Mucosa of descending colon (tissue), 3 donors: ENCODE measurements at regions not wholly inside any gene's neighbourhood (a gene's known extent, or its start where the extent isn't known, plus 50 kb on each side); places are given as distances from the start of the nearest gene placed in this dataset.

Experiments used
- ATAC-seq: fragments of 200-7000 bp; cut with Tn5 transposase; one replicate; pipeline ENCODE4 v1.9.1; 2020; ENCODE audit warnings: mild to moderate bottlenecking, moderate library complexity
- DNase-seq, 3 donors: peaks; one replicate each; pipeline ENCODE4 v3.0.0-alpha.2; 2020
- H3K36me3 ChIP-seq: fragments of 200-600 bp; one replicate; pipeline ENCODE4 v1.8.0; 2021; ENCODE audit warnings: low read depth, mild to moderate bottlenecking
- H3K4me1 ChIP-seq: fragments of 200-600 bp; one replicate; pipeline ENCODE4 v1.8.0; 2021; ENCODE audit warnings: low read depth, mild to moderate bottlenecking
- H3K4me3 ChIP-seq: fragments of 200-600 bp; one replicate; pipeline ENCODE4 v1.8.0; 2021; ENCODE audit warnings: mild to moderate bottlenecking
- H3K9me3 ChIP-seq: fragments of 200-600 bp; one replicate; pipeline ENCODE4 v1.8.0; 2021; ENCODE audit warnings: mild to moderate bottlenecking
- intact Hi-C, 2 donors: fragments of 100-400 bp; cut with DNase I in 1 of 2; cut with micrococcal nuclease in 1 of 2; formaldehyde crosslinking; loops; one replicate each; pipeline versions ENCODE4 v1.11.0 to v1.11.1; 2022; cut with DNase I, micrococcal nuclease
- TF ChIP-seq, protein P1 (sequence below): fragments of 200-600 bp; IDR thresholded peaks from one replicate; pipeline ENCODE4 v1.8.0; 2022; ENCODE audit warnings: antibody characterized with exemption, mild to moderate bottlenecking
- donor health status: DM: no; HTN: no; CAD: no; lungs with moderate emphysema.
- donor health status: DM: no; HTN: no; CAD: no.
- donor health status: DM: no; HTN: yes; CAD: no.

GRCh38 chr5:13427827-13428557 lies 516.5 kb downstream of the DNAH5 start:
- Histone ChIP-seq H3K36me3 (no peaks in the 10 kb centered on the region), H3K9me3 (no peaks in the 10 kb centered on the region), H3K4me3 (no peak overlapping the region), H3K4me1 (no peaks in the 10 kb centered on the region)
- DNase-seq, result no peak
- TF ChIP-seq, protein P1, sequence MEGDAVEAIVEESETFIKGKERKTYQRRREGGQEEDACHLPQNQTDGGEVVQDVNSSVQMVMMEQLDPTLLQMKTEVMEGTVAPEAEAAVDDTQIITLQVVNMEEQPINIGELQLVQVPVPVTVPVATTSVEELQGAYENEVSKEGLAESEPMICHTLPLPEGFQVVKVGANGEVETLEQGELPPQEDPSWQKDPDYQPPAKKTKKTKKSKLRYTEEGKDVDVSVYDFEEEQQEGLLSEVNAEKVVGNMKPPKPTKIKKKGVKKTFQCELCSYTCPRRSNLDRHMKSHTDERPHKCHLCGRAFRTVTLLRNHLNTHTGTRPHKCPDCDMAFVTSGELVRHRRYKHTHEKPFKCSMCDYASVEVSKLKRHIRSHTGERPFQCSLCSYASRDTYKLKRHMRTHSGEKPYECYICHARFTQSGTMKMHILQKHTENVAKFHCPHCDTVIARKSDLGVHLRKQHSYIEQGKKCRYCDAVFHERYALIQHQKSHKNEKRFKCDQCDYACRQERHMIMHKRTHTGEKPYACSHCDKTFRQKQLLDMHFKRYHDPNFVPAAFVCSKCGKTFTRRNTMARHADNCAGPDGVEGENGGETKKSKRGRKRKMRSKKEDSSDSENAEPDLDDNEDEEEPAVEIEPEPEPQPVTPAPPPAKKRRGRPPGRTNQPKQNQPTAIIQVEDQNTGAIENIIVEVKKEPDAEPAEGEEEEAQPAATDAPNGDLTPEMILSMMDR, result no peak
- ATAC-seq, result no peak
- intact Hi-C loops, result no loop called here

DNA sequence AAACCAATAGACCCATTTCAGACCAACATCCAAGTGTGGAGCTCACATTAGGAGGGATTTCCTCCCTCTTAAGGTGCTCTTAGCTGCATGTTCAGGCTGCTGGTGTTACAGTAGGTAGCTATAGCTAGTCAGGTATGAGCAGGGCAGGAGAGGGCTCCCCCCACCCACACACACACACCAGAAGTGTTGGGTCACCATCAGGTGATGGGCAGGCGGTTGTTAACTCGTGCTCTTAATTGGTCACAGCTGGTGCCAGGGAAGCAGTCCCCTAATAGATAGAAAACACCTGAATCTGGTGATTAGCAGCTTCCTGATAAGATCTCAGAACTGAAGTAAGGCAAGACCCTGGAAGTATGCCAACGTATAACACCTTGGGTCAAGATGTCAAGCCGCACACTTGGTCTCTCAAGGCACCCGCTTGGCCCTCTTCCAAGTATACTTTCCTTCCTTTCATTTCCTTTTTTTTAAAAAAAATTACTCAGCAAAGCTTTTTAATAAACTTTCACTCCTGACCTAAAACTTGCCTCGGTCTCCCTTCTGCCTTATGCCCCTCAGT lies 532.4 kb downstream of the DNAH5 start:
- DNase-seq, result no peak
- H3K36me3 ChIP-seq, result no peaks in the 10 kb centered on the region
- peaks cover 6% of the 10 kb centered on the region for H3K9me3 ChIP-seq
- H3K4me1 ChIP-seq, result no peaks in the 10 kb centered on the region
- intact Hi-C loops, result no loop called here
- no peak overlapping the region for H3K4me3 ChIP-seq
- ATAC-seq, result no peak
- TF ChIP-seq, protein P1, result no peak

DNA sequence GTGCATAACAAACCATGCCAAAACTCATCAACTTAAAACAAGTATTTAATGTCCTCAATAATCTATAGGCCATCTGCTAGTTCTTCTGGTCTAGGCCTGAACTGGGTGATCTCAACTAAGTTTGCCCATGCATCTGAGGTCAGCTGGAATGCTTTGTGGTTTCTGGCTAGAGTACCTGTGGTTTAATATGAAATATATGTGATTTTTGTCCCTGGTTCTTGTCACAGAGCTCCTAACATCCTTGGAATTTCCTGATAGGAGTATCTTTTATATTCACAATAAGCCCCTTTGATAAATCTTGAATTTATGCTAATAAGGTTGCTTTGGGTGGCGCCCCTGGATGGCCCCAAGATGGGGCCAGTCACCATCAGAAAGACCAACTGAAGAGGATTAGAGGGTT lies 535.9 kb downstream of the DNAH5 start:
- no peak for DNase-seq
- Histone ChIP-seq H3K4me1 (no peaks in the 10 kb centered on the region), H3K4me3 (no peak overlapping the region), H3K9me3 (peaks cover 4% of the 10 kb centered on the region), H3K36me3 (no peaks in the 10 kb centered on the region)
- TF ChIP-seq, protein P1, result no peak
- ATAC-seq, result no peak
- intact Hi-C loops, result no loop called here

- H3K9me3 ChIP-seq, result no peaks in the 10 kb centered on the region
- no peak for ATAC-seq
- no peaks in the 10 kb centered on the region for H3K4me1 ChIP-seq
- no peak overlapping the region for H3K4me3 ChIP-seq
- H3K36me3 ChIP-seq, result no peaks in the 10 kb centered on the region
- TF ChIP-seq, protein P1, result no peak
- no peak for DNase-seq
- intact Hi-C loops, result no loop called here
Measured at GRCh38 chr5:13403351-13403750, 541.1 kb downstream of the DNAH5 start.

GRCh38 chr5:13385066-13385465 lies 559.4 kb downstream of the DNAH5 start:
- TF ChIP-seq, protein P1, result no peak
- intact Hi-C loops, result no loop called here
- H3K4me3 ChIP-seq, result no peak overlapping the region
- no peaks in the 10 kb centered on the region for H3K36me3 ChIP-seq
- H3K4me1 ChIP-seq, result no peaks in the 10 kb centered on the region
- peaks cover 35% of the 10 kb centered on the region for H3K9me3 ChIP-seq
- ATAC-seq (no peak), DNase-seq (no peak)
